Tibial nerve (tissue), 4 donors: ENCODE measurements at regions not wholly inside any gene's neighbourhood (a gene's known extent, or its start where the extent isn't known, plus 50 kb on each side); places are given as distances from the start of the nearest gene placed in this dataset.

Source experiments
- DNase-seq, 2 donors: peaks; one replicate each; pipeline ENCODE4 v3.0.0-alpha.2; 2019; ENCODE audit warnings: low spot score in 2 of 2
- H3K27ac ChIP-seq, 4 donors: fragments of 200-600 bp; sonication (generic) in 3 of 4; one replicate each; pipeline ENCODE4 v1.5.1; 2017 to 2019; ENCODE audit warnings: mild to moderate bottlenecking in 1 of 4
- H3K27me3 ChIP-seq, 2 donors: fragments of 200-600 bp; sonication (generic) in 1 of 2; one replicate each; pipeline versions ENCODE4 v1.5.1 to v1.6.0; 2017 to 2019
- H3K36me3 ChIP-seq, 3 donors: fragments of 200-600 bp; sonication (generic); one replicate each; pipeline ENCODE4 v1.5.1; 2018 to 2019
- H3K4me1 ChIP-seq, 4 donors: fragments of 200-600 bp; sonication (generic) in 3 of 4; one replicate each; pipeline ENCODE4 v1.5.1; 2017 to 2019
- H3K4me3 ChIP-seq, 4 donors: fragments of 200-600 bp; sonication (generic) in 3 of 4; one replicate each; pipeline ENCODE4 v1.5.1; 2017 to 2019; ENCODE audit warnings: mild to moderate bottlenecking in 1 of 4, moderate library complexity in 1 of 4
- H3K9me3 ChIP-seq, 4 donors: fragments of 200-600 bp; sonication (generic) in 3 of 4; one replicate each; pipeline ENCODE4 v1.5.1; 2017 to 2019
- CTCF ChIP-seq, 5 experiments: fragments of 200-600 bp in 3 of 5; fragments of 450-650 bp in 2 of 5; sonication (generic) in 3 of 5; IDR thresholded peaks; one replicate each; pipeline ENCODE4 v1.5.1; 2016 to 2019; ENCODE audit warnings: antibody characterized with exemption in 5 of 5, mild to moderate bottlenecking in 3 of 5, moderate library complexity in 2 of 5
- EP300 ChIP-seq, 2 donors: sonication (generic); formaldehyde crosslinking; IDR thresholded peaks; one replicate each; pipeline ENCODE4 v1.6.1; 2017; ENCODE audit warnings: antibody characterized with exemption in 2 of 2, mild to moderate bottlenecking in 1 of 2
- POLR2A ChIP-seq, 2 donors: fragments of 450-650 bp; IDR thresholded peaks; one replicate each; pipeline ENCODE4 v1.6.1; 2017; ENCODE audit warnings: antibody characterized with exemption in 2 of 2, mild to moderate bottlenecking in 2 of 2, moderate library complexity in 2 of 2
- WGBS, 2 donors: methylation state at CpG; one replicate each; pipeline ENCODE4 v1.1.5; 2018; 5-methylcytosine and 5-hydroxymethylcytosine counted together

- TF ChIP-seq EP300 (IDR thresholded peaks at IDR 0.05) (no peak), POLR2A (IDR thresholded peaks at IDR 0.05) (no peak), CTCF (IDR thresholded peaks at IDR 0.05) (no peak)
- Histone ChIP-seq H3K27me3 (no peaks in the 10 kb centered on the region), H3K27ac (peak overlapping the region in 1 of 4 donors; percentile 32), H3K9me3 (no peaks in the 10 kb centered on the region), H3K36me3 (no peaks in the 10 kb centered on the region), H3K4me3 (no peak overlapping the region), H3K4me1 (peaks cover 0 to 14% (median 3%) of the 10 kb centered on the region in 4 donors)
- no peak for DNase-seq
- 85 to 93% methylated on average over 3 of the region's 3 CpGs for WGBS, 2 donors
Measured at GRCh38 chr2:217402144-217402543, 542.3 kb upstream of the TNP1 start.

DNA sequence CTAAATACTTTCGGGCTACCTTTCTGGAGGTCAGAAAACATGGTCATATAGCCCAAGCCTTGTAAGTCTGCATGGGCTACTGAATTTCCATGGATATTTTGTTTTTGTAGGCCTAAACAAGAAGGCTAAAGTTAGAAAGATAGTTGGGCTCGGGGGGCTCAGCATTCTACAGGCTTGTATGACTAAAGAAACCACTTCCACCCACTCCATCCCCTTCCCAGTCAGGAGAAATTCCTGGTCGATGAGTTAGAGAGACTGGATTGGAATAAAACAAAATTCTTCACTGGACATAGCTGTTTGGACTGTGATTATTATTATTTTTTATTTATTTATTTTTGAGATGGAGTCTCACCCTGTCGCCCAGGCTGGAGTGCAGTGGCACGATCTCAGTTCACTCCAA is 539.4 kb upstream of the TNP1 start:
- peaks cover 0 to 24% (median 3%) of the 10 kb centered on the region in 4 donors for H3K4me1 ChIP-seq
- WGBS, 2 donors = 72 to 79% methylated on average over 5 of the region's 5 CpGs
- no peaks in the 10 kb centered on the region for H3K36me3 ChIP-seq
- no peak overlapping the region for H3K27ac ChIP-seq
- no peaks in the 10 kb centered on the region for H3K9me3 ChIP-seq
- no peak for TF ChIP-seq POLR2A (IDR thresholded peaks at IDR 0.05)
- no peak for TF ChIP-seq EP300 (IDR thresholded peaks at IDR 0.05)
- no peak for TF ChIP-seq CTCF (IDR thresholded peaks at IDR 0.05)
- no peak for DNase-seq
- no peaks in the 10 kb centered on the region for H3K27me3 ChIP-seq
- H3K4me3 ChIP-seq = no peak overlapping the region

GRCh38 chr2:217398860-217399259 is 539.0 kb upstream of the TNP1 start:
- no peak for TF ChIP-seq CTCF (IDR thresholded peaks at IDR 0.05)
- no peak for TF ChIP-seq EP300 (IDR thresholded peaks at IDR 0.05)
- TF ChIP-seq POLR2A (IDR thresholded peaks at IDR 0.05) = no peak
- Histone ChIP-seq H3K27me3 (no peaks in the 10 kb centered on the region), H3K36me3 (no peaks in the 10 kb centered on the region), H3K4me3 (no peak overlapping the region), H3K9me3 (no peaks in the 10 kb centered on the region), H3K4me1 (peaks cover 0 to 29% (median 3%) of the 10 kb centered on the region in 4 donors), H3K27ac (no peak overlapping the region)
- no peak for DNase-seq
- WGBS, 2 donors = 78 to 83% methylated on average over 9 of the region's 9 CpGs

DNA sequence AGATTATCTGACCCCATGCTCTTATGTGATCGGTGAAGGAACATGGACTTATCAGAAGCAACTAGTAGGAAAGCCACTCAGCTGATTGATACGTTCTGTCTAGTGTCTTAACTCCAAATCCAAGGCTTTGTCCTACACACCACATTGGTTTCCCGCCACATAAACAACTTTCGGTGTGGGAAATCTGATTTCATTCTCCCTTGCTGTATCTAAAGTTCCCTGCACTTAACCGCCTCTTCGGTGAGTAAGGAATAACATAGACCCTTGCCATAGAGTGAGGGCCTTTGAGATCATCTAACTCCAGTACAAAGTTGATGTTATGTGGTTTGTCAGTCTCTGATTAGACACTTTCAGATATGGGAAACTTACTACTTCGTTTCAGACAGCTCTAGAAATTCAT is 538.2 kb upstream of the TNP1 start:
- Histone ChIP-seq H3K4me3 (no peak overlapping the region), H3K27ac (no peak overlapping the region), H3K36me3 (no peaks in the 10 kb centered on the region), H3K4me1 (peaks cover 0 to 30% (median 2%) of the 10 kb centered on the region in 4 donors), H3K27me3 (no peaks in the 10 kb centered on the region), H3K9me3 (no peaks in the 10 kb centered on the region)
- DNase-seq = no peak
- WGBS, 2 donors = 92 to 94% methylated on average over 7 of the region's 7 CpGs
- TF ChIP-seq CTCF (IDR thresholded peaks at IDR 0.05) = no peak
- no peak for TF ChIP-seq EP300 (IDR thresholded peaks at IDR 0.05)
- TF ChIP-seq POLR2A (IDR thresholded peaks at IDR 0.05) = no peak

GRCh38 chr2:217396586-217396985 is 536.7 kb upstream of the TNP1 start:
- Histone ChIP-seq H3K9me3 (no peaks in the 10 kb centered on the region), H3K4me1 (peaks cover 0 to 25% (median 2%) of the 10 kb centered on the region in 4 donors), H3K36me3 (no peaks in the 10 kb centered on the region), H3K27ac (no peak overlapping the region), H3K27me3 (no peaks in the 10 kb centered on the region), H3K4me3 (no peak overlapping the region)
- TF ChIP-seq POLR2A (IDR thresholded peaks at IDR 0.05) = no peak
- no peak for TF ChIP-seq CTCF (IDR thresholded peaks at IDR 0.05)
- no peak for TF ChIP-seq EP300 (IDR thresholded peaks at IDR 0.05)
- DNase-seq = no peak
- 52 to 58% methylated on average over 2 of the region's 2 CpGs for WGBS, 2 donors
